ENCODE measurements at regions not wholly inside any gene's neighbourhood (a gene's known extent, or its start where the extent isn't known, plus 50 kb on each side); places are given as distances from the start of the nearest gene placed in this dataset.

GRCh38 chr10:29955329-29955935 is 104.0 kb downstream of the JCAD start:
- Mint-ChIP-seq H3K27ac (no peak overlapping the region), H3K36me3 (no peaks in the 10 kb centered on the region), H3K4me3 (no peak overlapping the region)

GRCh38 chr10:29951441-29951931 is 107.9 kb downstream of the JCAD start:
- no peak overlapping the region for H3K4me3 ChIP-seq (ENCODE audit: low read depth, low read length)
- H3K27ac ChIP-seq (ENCODE audit: insufficient read depth, low read length, poor library complexity, severe bottlenecking): no peak overlapping the region
- H3K36me3 ChIP-seq (ENCODE audit: control insufficient read depth, insufficient read depth, low read length): no peaks in the 10 kb centered on the region
- DNase-seq (no peak), ATAC-seq (ENCODE audit: low read depth in 2 of 2) (no peak)
- H3K9me3 Mint-ChIP-seq: peaks cover 0 to 1% (median 0%) of the 10 kb centered on the region in 7 donors
- no peak overlapping the region for H3K4me3 Mint-ChIP-seq
- H3K4me1 Mint-ChIP-seq: no peaks in the 10 kb centered on the region
- no peaks in the 10 kb centered on the region for H3K9me3 ChIP-seq (ENCODE audit: control insufficient read depth in 2 of 2, low read length in 2 of 2)
- H3K4me1 ChIP-seq (ENCODE audit: control insufficient read depth, insufficient read depth, low read length, poor library complexity, severe bottlenecking): no peaks in the 10 kb centered on the region
- H3K36me3 Mint-ChIP-seq: no peaks in the 10 kb centered on the region
- no peak overlapping the region for H3K27ac Mint-ChIP-seq
- no peaks in the 10 kb centered on the region for H3K27me3 ChIP-seq (ENCODE audit: control insufficient read depth, insufficient read depth, low read length)
- H3K27me3 Mint-ChIP-seq: peaks cover 6% of the 10 kb centered on the region

More at GRCh38 chr10:29955329-29955935, 104.0 kb downstream of the JCAD start:
- Histone ChIP-seq H3K27me3 (ENCODE audit: control insufficient read depth, insufficient read depth, low read length) (no peaks in the 10 kb centered on the region), H3K4me1 (ENCODE audit: control insufficient read depth, insufficient read depth, low read length, poor library complexity, severe bottlenecking) (no peaks in the 10 kb centered on the region), H3K4me3 (ENCODE audit: low read depth, low read length) (no peak overlapping the region), H3K36me3 (ENCODE audit: control insufficient read depth, insufficient read depth, low read length) (no peaks in the 10 kb centered on the region), H3K27ac (ENCODE audit: insufficient read depth, low read length, poor library complexity, severe bottlenecking) (no peak overlapping the region), H3K9me3 (ENCODE audit: control insufficient read depth in 2 of 2, low read length in 2 of 2) (no peaks in the 10 kb centered on the region)
- Mint-ChIP-seq H3K4me1 (no peaks in the 10 kb centered on the region), H3K27me3 (no peaks in the 10 kb centered on the region), H3K9me3 (peaks cover 0 to 1% (median 0%) of the 10 kb centered on the region in 7 donors)
- ATAC-seq (ENCODE audit: low read depth in 2 of 2) (no peak), DNase-seq (no peak)

DNA sequence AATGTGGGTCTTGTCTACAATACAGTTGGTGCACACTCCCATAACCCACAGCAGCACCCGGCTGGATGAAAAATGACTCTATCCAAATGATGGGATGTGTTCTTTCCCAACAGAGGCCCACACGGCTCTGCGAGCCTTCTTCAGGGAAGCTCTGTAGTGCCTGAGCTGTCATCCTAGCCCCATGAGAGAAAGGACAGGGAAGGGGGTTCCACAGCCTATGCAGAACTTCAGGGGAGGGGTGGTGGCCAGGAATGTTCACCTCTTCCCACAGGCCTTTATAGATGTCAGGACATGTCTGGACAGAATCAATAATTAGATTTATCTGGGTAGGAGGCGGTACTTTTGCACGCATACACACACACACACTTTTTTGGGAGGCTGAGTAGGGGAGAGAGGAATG is 109.0 kb downstream of the JCAD start:
- Mint-ChIP-seq H3K27me3 (peaks cover 6% of the 10 kb centered on the region), H3K4me3 (no peak overlapping the region), H3K4me1 (no peaks in the 10 kb centered on the region), H3K36me3 (no peaks in the 10 kb centered on the region), H3K27ac (peak overlapping the region in 1 of 3 donors; percentile 72), H3K9me3 (peaks cover 0 to 2% (median 0%) of the 10 kb centered on the region in 7 donors)
- H3K27me3 ChIP-seq (ENCODE audit: control insufficient read depth, insufficient read depth, low read length): no peaks in the 10 kb centered on the region
- H3K9me3 ChIP-seq (ENCODE audit: control insufficient read depth in 2 of 2, low read length in 2 of 2): no peaks in the 10 kb centered on the region
- no peak for ATAC-seq (ENCODE audit: low read depth in 2 of 2)
- H3K4me1 ChIP-seq (ENCODE audit: control insufficient read depth, insufficient read depth, low read length, poor library complexity, severe bottlenecking): no peaks in the 10 kb centered on the region
- H3K4me3 ChIP-seq (ENCODE audit: low read depth, low read length): no peak overlapping the region
- no peaks in the 10 kb centered on the region for H3K36me3 ChIP-seq (ENCODE audit: control insufficient read depth, insufficient read depth, low read length)
- H3K27ac ChIP-seq (ENCODE audit: insufficient read depth, low read length, poor library complexity, severe bottlenecking): no peak overlapping the region
- DNase-seq: no peak

DNA sequence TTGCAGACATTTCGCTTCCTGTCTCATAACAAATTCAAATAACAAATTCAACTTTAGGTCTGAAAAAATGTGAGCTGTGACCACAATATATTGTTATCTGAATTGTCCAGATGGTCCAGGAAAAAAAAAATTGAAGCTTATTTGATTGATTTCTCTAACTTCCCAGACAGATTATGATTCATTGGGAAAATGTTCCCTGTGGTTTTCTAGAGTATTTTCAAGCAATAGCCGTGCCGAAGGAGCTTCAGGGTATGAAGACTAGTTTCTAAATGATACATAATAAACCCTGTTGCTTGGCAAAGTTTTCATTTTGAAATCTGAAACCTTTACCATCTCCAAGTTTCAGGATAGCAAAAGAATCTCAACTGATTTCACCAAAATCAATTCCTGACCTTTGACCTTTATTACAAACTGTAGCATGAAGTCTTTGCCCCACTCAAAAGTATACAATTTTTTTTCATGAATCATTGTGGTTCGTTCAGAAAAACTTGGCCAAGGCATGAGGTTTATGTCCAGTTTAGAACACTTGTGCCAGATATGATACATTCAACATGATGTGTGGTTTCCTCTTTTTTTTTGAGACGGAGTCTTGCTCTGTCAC is 109.9 kb downstream of the JCAD start:
- Mint-ChIP-seq H3K27me3 (peaks cover 6% of the 10 kb centered on the region), H3K9me3 (peaks cover 0 to 3% (median 0%) of the 10 kb centered on the region in 7 donors), H3K27ac (no peak overlapping the region), H3K4me3 (no peak overlapping the region), H3K36me3 (no peaks in the 10 kb centered on the region), H3K4me1 (no peaks in the 10 kb centered on the region)
- Histone ChIP-seq H3K9me3 (ENCODE audit: control insufficient read depth in 2 of 2, low read length in 2 of 2) (no peaks in the 10 kb centered on the region), H3K27me3 (ENCODE audit: control insufficient read depth, insufficient read depth, low read length) (no peaks in the 10 kb centered on the region), H3K36me3 (ENCODE audit: control insufficient read depth, insufficient read depth, low read length) (no peaks in the 10 kb centered on the region), H3K4me1 (ENCODE audit: control insufficient read depth, insufficient read depth, low read length, poor library complexity, severe bottlenecking) (no peaks in the 10 kb centered on the region), H3K27ac (ENCODE audit: insufficient read depth, low read length, poor library complexity, severe bottlenecking) (no peak overlapping the region), H3K4me3 (ENCODE audit: low read depth, low read length) (no peak overlapping the region)
- DNase-seq (no peak), ATAC-seq (ENCODE audit: low read depth in 2 of 2) (no peak)

- Mint-ChIP-seq H3K4me3 (no peak overlapping the region), H3K9me3 (peaks cover 0 to 3% (median 0%) of the 10 kb centered on the region in 7 donors), H3K36me3 (no peaks in the 10 kb centered on the region), H3K4me1 (no peaks in the 10 kb centered on the region), H3K27ac (no peak overlapping the region), H3K27me3 (peaks cover 6% of the 10 kb centered on the region)
- Histone ChIP-seq H3K4me3 (ENCODE audit: low read depth, low read length) (no peak overlapping the region), H3K9me3 (ENCODE audit: control insufficient read depth in 2 of 2, low read length in 2 of 2) (no peaks in the 10 kb centered on the region), H3K4me1 (ENCODE audit: control insufficient read depth, insufficient read depth, low read length, poor library complexity, severe bottlenecking) (no peaks in the 10 kb centered on the region), H3K36me3 (ENCODE audit: control insufficient read depth, insufficient read depth, low read length) (no peaks in the 10 kb centered on the region), H3K27ac (ENCODE audit: insufficient read depth, low read length, poor library complexity, severe bottlenecking) (no peak overlapping the region), H3K27me3 (ENCODE audit: control insufficient read depth, insufficient read depth, low read length) (no peaks in the 10 kb centered on the region)
- DNase-seq (no peak), ATAC-seq (ENCODE audit: low read depth in 2 of 2) (no peak)
Observed at GRCh38 chr10:29948881-29949355, 110.5 kb downstream of the JCAD start.

DNA sequence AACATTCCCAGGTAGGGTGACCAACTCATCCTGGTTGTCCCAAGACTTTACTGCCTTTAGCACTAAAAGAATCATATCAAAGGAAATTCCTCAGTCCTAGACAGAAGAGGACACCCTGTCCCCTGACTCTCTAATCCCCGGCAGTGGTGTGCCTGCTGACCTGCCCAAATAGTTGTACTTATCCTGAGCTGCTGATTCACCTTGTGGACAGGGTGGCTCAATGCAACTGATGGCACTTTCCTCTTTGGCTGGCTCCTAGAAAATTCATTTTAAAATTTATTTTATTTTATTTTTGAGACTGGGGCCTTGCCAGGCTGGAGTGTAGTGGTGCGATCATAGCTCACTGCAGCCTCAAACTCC is 111.7 kb downstream of the JCAD start:
- Histone ChIP-seq H3K4me3 (ENCODE audit: low read depth, low read length) (no peak overlapping the region), H3K27me3 (ENCODE audit: control insufficient read depth, insufficient read depth, low read length) (no peaks in the 10 kb centered on the region), H3K27ac (ENCODE audit: insufficient read depth, low read length, poor library complexity, severe bottlenecking) (no peak overlapping the region), H3K4me1 (ENCODE audit: control insufficient read depth, insufficient read depth, low read length, poor library complexity, severe bottlenecking) (no peaks in the 10 kb centered on the region), H3K9me3 (ENCODE audit: control insufficient read depth in 2 of 2, low read length in 2 of 2) (no peaks in the 10 kb centered on the region), H3K36me3 (ENCODE audit: control insufficient read depth, insufficient read depth, low read length) (no peaks in the 10 kb centered on the region)
- Mint-ChIP-seq H3K4me1 (no peaks in the 10 kb centered on the region), H3K4me3 (no peak overlapping the region), H3K27me3 (peaks cover 6% of the 10 kb centered on the region), H3K36me3 (no peaks in the 10 kb centered on the region), H3K9me3 (peaks cover 0 to 3% (median 0%) of the 10 kb centered on the region in 7 donors), H3K27ac (no peak overlapping the region)
- DNase-seq (no peak), ATAC-seq (ENCODE audit: low read depth in 2 of 2) (no peak)

DNA sequence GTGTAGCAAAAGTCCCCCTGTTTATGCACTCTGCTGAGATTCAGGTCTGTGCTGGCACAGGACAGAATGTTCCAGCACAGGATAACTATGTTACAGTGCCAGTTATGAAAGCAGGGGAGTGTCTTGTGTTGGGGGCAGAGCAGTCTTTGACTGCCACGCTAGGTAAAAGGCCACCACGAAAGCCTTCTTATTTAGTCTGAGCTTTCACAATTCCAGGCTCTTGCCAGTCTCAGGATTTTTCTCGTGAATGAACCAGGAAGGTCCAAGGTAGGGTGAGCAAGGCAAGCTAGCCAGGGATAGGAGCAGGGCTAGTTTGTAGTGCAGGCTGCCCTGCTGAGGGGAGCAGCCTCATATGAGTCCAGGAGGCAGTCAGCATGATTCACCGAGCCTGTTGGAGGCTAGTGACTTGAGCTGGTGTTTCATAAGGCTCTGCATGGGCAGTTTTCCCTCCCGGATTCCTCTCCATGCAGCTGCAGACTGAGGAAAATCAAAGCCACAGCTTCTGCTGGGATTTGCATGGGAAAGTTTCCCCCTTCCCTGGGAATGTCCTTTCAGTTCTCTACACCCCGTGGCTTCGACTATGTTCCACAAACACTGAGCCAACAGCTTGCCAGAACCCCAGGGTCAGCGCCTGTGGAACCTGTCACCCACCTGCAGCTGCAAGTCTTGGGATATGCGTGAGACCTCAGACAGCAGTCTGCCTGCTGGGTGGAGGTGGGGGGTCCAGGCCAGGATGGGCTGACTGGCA is 112.3 kb downstream of the JCAD start:
- Mint-ChIP-seq H3K4me1 (no peaks in the 10 kb centered on the region), H3K27ac (no peak overlapping the region), H3K4me3 (no peak overlapping the region), H3K9me3 (peaks cover 0 to 2% (median 0%) of the 10 kb centered on the region in 7 donors), H3K36me3 (no peaks in the 10 kb centered on the region), H3K27me3 (peaks cover 6% of the 10 kb centered on the region)
- no peaks in the 10 kb centered on the region for H3K9me3 ChIP-seq (ENCODE audit: control insufficient read depth in 2 of 2, low read length in 2 of 2)
- H3K27ac ChIP-seq (ENCODE audit: insufficient read depth, low read length, poor library complexity, severe bottlenecking): no peak overlapping the region
- H3K4me3 ChIP-seq (ENCODE audit: low read depth, low read length): no peak overlapping the region
- no peak for ATAC-seq (ENCODE audit: low read depth in 2 of 2)
- no peaks in the 10 kb centered on the region for H3K27me3 ChIP-seq (ENCODE audit: control insufficient read depth, insufficient read depth, low read length)
- no peaks in the 10 kb centered on the region for H3K4me1 ChIP-seq (ENCODE audit: control insufficient read depth, insufficient read depth, low read length, poor library complexity, severe bottlenecking)
- no peak for DNase-seq
- H3K36me3 ChIP-seq (ENCODE audit: control insufficient read depth, insufficient read depth, low read length): no peaks in the 10 kb centered on the region
